ENCODE measurements at regions not wholly inside any gene's neighbourhood (a gene's known extent, or its start where the extent isn't known, plus 50 kb on each side); places are given as distances from the start of the nearest gene placed in this dataset.
"Not testable (repeated sequence)": the region's sequence is repeated elsewhere in the genome, so short reads cannot be mapped to it uniquely, and the experiment has no call there.

GRCh38 chr16:79845033-79845733 lies 244.6 kb upstream of the MAF start:
- DNase-seq: no peak

- DNase-seq: no peak
These were observed 244.1 kb upstream of the MAF start for GRCh38 chr16:79844603-79845002.

- DNase-seq: no peak
These were observed 243.1 kb upstream of the MAF start for GRCh38 chr16:79843631-79844043.

GRCh38 chr16:79843145-79843544 lies 242.6 kb upstream of the MAF start:
- DNase-seq: no peak

- DNase-seq: no peak
These were observed 241.7 kb upstream of the MAF start for GRCh38 chr16:79842197-79842596.

GRCh38 chr16:79839466-79840341 lies 239.2 kb upstream of the MAF start:
- no peak for DNase-seq

GRCh38 chr16:79838496-79839259 lies 238.1 kb upstream of the MAF start:
- no peak for DNase-seq

- no peak for DNase-seq
These were observed 235.6 kb upstream of the MAF start for GRCh38 chr16:79836144-79836543.

GRCh38 chr16:79835194-79835593 lies 234.7 kb upstream of the MAF start:
- no peak for DNase-seq

GRCh38 chr16:79834720-79835119 lies 234.2 kb upstream of the MAF start:
- no peak for DNase-seq

GRCh38 chr16:79834003-79834402 lies 233.5 kb upstream of the MAF start:
- DNase-seq: not testable (repeated sequence)

- DNase-seq: no peak
These were observed 233.0 kb upstream of the MAF start for GRCh38 chr16:79833559-79833958.

GRCh38 chr16:79826732-79827475 lies 226.4 kb upstream of the MAF start:
- DNase-seq: no peak

- DNase-seq: no peak
These were observed 224.5 kb upstream of the MAF start for GRCh38 chr16:79825002-79825401.

- DNase-seq: no peak
These were observed 223.1 kb upstream of the MAF start for GRCh38 chr16:79823639-79824038.

- no peak for DNase-seq
These were observed 221.4 kb upstream of the MAF start for GRCh38 chr16:79821911-79822310.

GRCh38 chr16:79816081-79816497 lies 215.6 kb upstream of the MAF start:
- DNase-seq: no peak

- DNase-seq: no peak
These were observed 214.5 kb upstream of the MAF start for GRCh38 chr16:79815049-79815448.

GRCh38 chr16:79814124-79814523 lies 213.6 kb upstream of the MAF start:
- no peak for DNase-seq

- DNase-seq: no peak
These were observed 211.0 kb upstream of the MAF start for GRCh38 chr16:79811541-79811940.

- DNase-seq: no peak
These were observed 210.1 kb upstream of the MAF start for GRCh38 chr16:79810449-79811189.

- DNase-seq: no peak
These were observed 208.8 kb upstream of the MAF start for GRCh38 chr16:79809376-79809775.

Data from KG1 (cell line).